ENCODE measurements at regions not wholly inside any gene's neighbourhood (a gene's known extent, or its start where the extent isn't known, plus 50 kb on each side); places are given as distances from the start of the nearest gene placed in this dataset.
A peak's percentile ranks its signal among the peaks of the same experiment; 100 is the strongest.
"Not testable (repeated sequence)": the region's sequence is repeated elsewhere in the genome, so short reads cannot be mapped to it uniquely, and the experiment has no call there.

DNA sequence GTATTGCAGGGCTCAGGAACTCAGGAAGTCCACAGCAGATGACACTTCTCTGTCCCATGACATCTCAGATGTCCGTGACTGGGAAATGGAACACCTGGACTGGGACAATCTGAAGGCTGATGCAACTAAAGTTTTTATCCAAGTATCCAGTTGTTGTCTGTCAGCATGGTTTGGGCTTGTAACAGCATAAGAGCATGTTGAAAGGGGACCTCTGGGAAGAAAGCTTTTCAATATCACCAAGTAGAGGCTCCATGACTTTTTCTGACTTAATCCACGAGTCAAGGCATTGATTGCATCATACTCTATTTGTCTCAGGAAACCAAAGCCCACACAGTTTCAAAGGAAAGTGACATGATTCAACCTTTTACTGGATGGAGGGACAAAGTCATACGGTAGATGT lies 807.7 kb downstream of the MTRR start:
- DNase-seq: no peak

DNA sequence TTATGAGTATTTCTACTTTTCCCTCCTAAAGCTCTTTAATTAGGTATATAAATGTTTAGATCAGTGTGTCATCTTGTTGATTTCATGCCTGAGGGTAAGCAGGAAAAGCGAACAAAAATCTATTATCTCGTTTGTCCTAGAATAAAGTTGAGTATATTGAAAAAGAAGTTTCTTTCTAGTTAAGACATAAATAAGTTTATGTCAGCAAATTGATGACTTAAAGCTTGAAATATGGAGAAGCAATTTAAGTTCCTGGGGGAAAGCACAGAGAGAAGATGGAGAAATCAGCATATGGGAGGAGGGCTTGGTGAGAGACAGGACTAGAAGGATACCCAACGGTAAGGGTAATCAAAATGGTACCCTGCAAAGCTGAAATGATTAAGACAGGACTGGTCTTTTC lies 813.4 kb downstream of the MTRR start:
- DNase-seq: no peak

DNA sequence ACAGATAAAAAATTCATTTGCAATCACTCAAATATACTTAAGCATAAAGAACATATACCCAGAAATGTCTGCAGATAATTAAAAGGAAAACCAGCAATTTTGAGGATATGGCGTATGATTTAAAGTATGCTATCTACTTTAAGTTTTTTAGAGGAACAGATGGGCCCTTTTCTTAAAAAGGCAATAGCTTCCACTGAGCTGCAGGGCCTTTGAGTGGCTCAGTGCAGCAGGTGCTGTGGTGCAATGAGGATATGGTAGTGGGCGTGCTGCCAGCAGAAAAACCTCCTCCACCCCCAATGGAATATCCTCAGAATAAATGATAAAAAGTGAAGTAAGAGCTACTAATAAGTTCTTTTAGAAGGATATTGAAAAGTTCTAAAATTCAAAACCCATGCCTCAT lies 814.5 kb downstream of the MTRR start:
- DNase-seq: peak; percentile 63

DNA sequence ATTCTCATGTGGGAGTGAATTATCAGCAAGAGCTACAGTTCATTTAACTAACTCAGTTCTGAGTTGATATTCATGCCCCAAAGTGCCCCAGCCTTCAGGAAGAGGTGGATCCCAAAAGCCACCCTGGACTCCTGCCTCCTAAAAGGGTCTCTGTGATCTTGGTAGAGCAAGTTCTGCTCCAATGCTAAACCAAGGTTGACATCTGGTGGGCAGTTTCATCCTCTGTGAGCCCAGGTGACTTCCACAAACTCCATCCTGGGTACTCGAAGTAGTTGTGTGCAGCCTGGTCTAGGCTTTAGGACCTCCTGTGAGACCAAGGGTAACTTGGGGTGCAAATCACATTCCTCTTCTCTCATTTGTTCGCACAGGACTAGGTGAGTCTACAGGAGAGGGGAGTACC lies 816.8 kb downstream of the MTRR start:
- DNase-seq: no peak

DNA sequence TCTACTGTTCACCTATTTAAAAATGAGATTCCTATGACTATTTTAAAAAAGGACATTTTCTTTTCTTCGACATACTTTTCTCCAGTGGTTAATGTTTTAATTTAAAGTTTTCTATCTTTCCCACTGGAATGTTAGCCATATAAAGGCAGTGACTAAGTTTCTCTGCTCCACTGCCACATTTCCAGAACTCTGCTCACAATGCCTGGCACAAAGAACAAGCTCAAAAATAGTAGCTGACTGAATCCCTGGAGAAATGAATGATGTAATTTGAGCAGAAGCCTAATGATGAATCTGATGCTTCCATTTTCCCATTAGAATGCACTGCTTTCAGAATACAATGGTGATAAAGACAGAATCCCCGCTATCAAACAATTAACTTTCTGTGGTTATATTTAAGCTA lies 817.8 kb downstream of the MTRR start:
- no peak for DNase-seq

DNA sequence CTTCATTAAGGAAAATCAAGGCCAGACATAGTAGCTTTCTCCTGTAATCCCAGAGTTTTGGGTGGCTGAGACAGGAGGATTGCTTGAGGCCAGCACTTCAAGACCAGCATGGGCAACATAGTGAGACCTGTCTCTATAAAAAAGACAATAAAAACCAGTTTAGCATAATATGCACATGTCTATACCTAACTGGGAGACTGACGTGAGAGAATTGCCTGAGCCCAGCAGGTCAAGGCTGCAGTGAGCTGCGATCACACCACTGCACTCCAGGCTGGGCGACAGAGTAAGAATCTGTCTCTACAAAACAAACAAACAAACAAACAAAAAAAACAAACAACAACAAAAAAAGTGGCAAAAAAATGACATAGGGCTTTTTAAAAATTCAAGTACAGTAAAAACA lies 820.8 kb downstream of the MTRR start:
- no peak for DNase-seq

DNA sequence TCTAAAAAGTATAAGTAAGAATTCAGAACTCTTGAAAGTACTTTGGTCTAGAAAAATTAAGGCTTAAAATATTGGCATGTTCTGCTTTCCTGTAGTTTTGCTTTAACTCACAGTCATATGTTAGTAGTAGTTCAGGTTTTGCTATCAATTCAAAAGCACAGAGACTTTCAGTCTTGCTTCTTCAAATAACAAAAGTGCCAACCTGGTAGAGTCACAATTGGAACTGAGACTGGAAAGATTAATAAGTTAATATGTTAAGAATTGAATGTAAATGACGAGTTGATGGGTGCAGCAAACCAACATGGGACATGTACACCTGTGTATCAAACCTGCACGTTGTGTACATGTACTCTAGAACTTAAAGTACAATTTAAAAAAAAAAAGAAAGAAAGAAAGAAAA lies 822.3 kb downstream of the MTRR start:
- no peak for DNase-seq

DNA sequence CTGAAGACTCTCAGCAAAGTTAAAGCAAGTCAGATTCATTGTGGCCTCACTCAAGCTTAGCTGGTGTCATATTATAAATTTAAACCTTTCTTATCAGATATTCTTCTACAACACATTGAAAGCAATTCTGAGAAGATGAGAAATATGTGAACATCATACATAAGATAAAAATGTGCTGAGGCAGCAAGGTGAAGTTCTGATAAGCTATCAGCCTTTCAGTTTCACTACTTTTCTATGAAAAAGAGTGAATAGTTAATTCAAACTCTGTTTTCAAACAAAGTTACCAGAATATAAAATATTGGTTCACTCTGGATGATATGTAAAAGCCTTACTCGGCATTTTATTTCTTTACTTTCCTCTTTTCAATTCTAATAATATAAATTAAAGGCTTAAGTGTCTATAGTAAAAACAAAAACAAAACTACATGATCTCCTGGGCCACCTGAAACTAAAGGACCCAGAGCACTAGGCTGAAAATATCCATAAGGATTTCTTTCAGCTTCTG lies 824.4 kb downstream of the MTRR start:
- DNase-seq: no peak

DNA sequence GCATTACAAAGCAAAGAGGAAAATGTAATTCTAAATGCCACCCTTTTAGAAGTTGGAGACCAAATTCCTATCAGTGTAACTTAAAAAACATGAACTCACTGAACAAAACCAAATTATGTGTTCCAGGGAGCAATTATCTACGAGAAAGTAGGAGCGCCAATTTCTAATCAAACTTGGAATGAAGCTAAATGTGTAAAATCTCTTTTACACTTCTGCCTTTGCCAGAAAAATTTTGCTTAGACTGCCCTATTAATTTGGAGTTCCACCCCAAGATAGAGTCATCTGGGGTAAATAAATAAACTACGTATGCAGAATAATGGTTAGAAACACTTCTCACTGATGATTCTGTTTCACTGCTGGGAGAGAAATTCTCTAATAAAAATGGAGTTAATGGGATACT lies 825.6 kb downstream of the MTRR start:
- no peak for DNase-seq

DNA sequence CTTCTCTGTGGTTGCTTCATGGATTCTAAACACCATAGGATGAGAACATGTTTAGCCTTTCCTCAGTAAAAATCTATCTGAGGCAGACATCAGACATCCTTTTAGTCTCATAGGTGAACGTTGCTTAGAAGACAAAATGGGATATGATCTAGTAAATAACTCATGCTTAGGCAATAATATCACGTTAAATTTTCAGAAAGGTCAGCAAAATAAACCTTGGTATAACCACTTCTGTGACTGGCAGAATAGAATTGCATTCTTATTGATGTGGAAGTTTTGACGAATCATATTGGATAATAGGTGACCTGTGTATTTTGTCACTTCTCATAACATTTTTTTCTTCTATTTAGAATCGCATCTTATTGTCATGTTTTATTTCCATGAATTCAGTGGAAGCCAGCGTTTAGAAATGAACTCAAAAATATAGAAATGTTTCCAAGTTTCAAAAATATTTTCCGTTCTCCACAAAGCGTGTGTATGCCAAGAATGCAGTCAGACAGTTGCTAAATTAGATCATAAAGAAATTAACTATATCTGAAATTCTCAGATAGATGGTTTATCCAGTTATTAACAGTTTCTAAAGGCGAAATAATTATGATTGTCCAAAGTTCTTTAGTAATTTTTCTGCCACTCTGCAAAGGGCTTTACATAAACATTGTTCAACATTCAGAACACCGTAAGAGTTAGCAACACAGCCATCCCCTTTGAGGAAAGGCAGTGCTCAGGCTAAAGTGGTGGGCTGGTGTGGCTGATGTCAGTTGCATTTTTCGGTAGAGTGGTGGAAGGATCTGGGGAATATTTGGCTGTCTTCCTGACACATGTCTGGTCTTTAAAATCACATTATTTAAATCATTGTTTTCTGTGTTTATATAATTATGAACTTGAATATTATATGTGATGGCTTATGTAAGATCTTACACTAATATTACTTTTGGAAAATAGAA lies 827.2 kb downstream of the MTRR start:
- DNase-seq: no peak

DNA sequence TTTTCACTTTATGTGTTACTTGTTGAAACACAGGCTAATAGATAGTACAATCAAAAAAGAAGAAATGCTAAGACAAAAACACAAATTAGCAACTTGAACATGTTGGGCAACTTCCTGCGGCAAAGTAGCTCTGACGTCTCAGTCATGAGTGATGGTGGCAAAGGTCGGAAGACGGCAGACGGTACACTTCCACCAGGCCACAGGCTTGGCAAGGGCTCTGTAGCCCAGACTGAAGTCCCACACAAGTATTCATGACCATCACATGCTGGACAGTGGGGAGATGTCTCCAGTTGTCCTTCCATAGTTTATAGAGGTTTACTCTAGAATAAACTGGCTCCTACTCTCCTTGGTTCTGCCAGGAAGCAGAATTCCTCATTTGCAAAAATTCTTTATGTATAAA lies 831.3 kb downstream of the MTRR start:
- DNase-seq: no peak

DNA sequence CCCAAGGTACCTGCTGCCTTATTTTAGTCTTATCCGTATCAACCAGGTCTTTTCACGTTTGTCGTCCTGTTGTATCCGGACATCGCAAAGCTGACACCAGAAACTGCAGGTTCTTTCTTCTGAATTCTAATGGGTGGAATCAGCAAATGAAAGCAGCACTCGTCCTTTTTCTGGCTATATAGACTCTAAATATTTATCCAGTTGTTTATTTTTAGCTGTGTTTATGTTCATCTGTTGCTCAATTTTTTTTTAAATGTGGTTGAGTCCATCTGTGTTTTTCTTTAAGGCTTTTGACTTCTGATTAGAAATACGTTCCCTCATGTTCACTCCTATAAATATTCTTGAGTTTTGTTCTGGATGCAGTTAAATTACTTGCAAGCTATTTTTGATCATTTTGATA lies 831.7 kb downstream of the MTRR start:
- no peak for DNase-seq

DNA sequence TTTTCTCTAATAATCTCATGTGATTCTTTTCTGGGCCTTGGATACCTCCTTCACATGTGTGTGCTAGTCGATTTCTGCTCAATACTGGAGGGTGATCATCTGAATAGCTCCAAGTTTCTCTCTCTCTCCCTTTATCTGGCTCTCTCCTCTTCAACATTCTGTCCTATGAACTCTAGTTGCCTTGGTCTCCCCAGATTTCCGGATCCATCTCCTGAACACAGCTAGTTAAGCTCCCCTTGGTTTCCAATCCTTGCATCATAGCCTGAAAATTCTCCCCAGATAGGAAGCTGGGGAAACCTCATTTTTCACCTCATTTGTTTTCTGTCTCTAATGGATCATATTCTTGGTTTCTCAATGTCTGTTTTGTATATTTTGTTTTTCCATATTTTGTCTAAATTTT lies 832.3 kb downstream of the MTRR start:
- DNase-seq: no peak

DNA sequence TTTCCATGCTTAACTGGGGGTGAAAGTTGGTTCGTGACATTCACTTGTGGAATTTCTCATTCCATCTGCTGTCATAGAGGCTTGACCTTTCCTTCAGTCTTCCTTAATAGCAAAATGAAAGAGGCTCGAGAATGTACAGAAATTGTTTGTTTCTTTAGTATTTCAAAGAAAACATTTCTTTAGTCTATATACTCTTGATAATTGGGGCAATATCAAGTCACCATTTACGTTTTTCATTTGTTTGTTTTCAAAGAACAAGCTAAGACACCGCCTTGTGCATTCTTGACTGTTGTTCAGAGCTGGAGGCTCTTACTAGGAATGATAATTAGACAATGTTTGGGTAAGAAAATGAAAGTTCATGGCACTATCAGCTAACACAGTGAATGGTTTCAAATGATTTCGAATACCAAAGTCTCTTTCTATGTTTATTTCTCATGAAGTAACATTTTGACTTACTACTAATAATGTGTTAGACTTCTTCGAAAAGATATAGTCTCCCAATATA lies 835.4 kb downstream of the SEMA5A start:
- no peak for DNase-seq

DNA sequence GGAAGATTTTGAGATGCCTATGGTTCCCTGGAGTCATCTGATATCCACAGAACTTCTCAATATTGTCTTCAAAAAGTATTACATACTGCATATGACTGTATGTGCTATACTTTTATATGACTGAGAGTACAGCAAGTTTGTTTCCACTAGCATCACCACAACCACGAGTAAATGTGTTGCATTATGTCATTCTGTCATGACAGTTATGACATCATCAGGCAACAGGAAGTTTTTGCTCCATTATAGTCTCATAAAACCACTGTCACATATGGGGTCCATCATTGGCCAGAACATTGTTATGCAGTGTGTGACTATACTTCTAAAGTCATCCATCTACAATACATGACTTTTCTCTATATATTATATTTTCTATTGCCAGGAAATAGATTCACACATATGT lies 831.7 kb downstream of the SEMA5A start:
- DNase-seq: no peak

DNA sequence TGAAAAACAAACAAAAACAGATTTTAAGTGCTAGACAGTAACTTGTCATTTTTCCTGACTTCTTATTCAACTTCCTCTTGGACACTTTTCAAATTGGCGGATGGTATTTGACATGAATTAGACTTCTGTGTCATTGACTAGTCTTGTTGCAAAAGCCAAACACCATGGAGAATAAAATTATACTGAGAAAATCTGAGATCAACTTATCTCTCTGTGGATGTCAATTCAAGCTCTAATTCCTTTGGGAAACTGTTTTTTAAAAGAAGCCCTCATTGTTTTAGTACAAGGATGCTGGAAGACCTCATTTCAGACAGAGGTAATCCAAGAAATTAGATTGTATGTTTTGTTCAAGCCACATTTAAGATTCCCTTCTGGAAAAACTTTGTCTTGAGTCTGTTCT lies 831.0 kb downstream of the SEMA5A start:
- no peak for DNase-seq

DNA sequence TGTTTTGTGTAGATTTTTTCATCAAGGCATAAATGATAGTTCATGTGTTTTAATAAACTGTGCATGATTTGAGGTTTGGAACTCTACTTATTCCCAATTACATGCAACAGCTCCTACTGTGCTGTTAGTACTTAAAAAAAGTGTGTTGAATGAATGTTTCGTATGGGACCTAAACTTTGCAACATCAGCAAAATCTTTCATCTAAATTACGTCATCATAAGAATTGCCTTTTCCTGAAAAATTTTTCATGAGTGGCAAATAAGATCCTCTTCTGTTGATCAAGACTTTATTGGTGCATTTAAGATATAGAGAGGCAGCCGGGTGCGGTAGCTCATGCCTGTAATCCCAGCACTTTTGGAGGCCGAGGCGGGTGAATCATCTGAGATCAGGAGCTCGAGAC lies 826.1 kb downstream of the SEMA5A start:
- DNase-seq: no peak

DNA sequence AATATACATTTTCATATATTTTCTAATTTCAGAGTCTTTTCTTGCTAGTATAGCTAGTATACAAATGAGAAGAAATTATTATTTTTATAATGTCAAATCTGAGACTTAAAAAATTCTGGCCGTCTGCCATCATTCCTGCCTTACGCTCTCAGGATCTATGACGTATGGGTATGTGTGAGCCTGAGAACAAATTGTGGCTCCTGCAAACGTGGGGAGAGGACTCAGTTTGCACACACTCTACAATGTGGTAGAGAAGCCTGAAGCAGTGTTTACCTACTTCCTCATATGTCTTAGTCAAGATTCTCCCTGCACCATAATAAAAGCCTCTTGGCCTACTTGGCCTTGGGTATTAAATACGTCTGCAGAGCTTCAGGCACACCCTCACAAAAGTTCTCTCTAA lies 825.4 kb downstream of the SEMA5A start:
- DNase-seq: peak; percentile 35

DNA sequence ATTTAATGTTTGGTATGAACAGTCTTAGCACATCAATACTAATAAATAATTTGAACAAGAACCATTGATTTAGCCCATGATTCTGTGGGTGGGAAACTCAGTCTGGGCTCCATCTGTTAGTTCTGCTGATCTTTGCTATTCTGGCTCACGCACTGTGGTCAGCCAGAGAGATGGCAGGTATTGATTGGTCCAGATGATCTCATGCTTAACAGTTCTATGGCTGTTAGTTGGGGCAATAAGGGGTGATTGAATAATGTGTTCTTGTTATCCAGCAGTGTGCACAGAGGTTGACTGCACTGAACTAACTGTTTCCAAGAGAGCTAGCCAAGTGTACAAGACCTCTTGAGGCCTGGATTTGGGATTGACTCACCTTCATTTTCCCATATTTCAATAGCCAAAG lies 824.3 kb downstream of the SEMA5A start:
- no peak for DNase-seq

DNA sequence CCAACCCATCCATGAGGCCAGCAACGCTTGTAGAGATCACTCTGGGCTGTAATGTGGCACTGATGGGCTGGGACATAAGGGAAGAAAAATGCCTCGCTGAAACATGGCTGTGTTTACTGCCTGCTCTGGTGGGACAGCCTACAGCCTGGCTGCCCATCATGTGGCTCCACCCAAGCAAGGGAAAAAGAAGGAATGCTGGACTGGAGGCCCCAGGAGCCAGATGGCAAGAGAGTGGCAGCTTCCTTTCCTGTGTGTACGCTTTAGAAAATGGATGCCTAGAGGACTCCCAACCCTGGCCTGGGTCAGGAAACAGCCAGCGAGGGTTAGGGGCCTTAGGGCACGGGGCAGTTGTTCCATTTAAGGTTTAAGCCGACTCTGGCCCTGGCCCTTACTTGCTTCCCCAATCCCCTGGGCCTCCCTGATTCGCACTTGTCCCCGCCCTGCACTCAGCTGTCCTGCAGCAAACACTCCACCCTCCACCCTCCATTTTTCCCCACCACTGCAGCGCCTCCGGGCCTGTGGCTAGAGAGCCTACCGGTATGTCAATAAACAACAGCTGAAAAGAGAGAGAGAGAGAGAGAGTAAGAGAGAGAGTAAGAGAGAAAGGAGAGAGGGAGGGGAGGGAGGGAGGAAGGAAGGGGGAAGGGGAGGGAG lies 819.4 kb downstream of the SEMA5A start:
- peak; percentile 43 for DNase-seq

DNA sequence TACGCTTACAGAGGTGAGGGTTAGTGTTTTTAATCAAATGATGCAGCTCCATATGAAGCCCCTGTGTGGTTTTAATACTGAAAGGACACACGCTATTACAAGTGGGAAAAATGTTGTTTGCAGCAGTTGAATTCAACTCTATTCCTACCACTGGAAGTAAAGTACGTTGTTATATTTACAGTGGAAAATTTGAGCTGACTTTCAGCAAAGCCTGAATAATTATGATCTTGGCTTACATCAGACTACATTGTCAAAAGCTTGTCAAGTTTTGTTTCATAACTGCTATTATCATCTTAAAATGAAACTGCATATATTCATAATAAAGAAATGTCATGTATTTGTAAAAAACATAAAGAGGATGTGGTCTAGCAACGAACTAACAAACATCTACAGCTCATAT lies 818.5 kb downstream of the SEMA5A start:
- no peak for DNase-seq

DNA sequence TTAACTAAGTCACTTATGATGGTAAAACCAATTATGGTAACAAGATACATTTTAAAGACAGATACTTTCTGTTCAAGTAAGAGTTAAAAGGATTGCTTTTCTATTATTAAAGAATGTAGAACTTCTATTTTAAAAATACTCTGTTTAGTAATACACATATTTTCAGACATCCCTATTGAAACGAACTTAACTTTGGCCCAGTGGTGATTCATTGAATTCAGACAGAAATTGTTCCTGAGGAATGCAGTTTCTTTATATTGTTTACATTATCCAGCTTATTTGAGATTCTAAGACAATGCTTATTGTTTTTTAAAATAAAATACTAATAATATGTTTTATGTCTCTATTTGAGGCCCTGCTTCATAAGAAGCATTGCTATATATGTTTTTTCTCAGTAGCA lies 816.4 kb downstream of the SEMA5A start:
- DNase-seq: no peak

DNA sequence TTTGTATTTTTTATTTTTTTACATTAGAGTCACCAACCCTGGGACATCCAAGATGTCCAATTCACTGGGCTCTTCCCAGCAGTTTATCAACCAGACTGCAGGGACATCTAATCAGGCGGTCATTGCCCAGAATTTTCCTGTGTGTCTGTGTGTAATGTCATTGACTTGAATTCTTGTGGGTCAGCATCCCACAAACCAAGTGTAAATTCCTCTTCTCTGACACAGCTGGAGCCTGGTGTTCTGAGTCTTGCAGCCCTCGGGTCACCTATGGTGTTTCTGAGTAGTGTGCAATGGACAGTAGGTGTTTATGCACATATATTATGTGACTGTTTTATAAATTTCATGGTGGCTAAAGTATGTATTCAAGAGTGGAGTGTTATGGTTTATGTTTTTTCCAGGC lies 815.7 kb downstream of the SEMA5A start:
- DNase-seq: no peak

DNA sequence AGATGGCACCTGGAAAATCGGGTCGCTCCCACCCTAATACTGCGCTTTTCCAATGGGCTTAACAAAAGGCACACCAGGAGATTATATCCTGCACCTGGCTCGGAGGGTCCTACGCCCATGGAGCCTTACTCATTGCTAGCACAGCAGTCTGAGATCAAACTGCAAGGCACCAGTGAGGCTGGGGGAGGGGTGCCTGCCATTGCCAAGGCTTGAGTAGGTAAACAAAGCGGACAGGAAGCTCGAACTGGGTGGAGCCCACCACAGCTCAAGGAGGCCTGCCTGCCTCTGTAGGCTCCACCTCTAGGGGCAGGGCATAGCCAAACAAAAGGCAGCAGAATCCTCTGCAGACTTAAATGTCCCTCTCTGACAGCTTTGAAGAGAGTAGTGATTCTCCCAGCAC lies 814.8 kb downstream of the SEMA5A start:
- DNase-seq: not testable (repeated sequence)

Data from SHP77 treated with DMSO at 0.1 percent for 48 hours (cell line).